SK-N-SH (cell line): ENCODE measurements at regions not wholly inside any gene's neighbourhood (a gene's known extent, or its start where the extent isn't known, plus 50 kb on each side); places are given as distances from the start of the nearest gene placed in this dataset.

ENCODE experiments used
- CTCF ChIA-PET: fragments of 300-600, 350-600 bp; formaldehyde crosslinking; extraction: SDS; loops from one replicate; lab custom pipeline; 2021; lab: Yijun Ruan, JAX
- POLR2A ChIA-PET: fragments of 350-600 bp; sonication (Branson Sonifier 250); formaldehyde crosslinking; extraction: SDS; loops from one replicate; lab custom pipeline; 2020; ENCODE audit warnings: antibody characterized with exemption, inconsistent platforms; lab: Yijun Ruan, JAX
- DNase-seq: peaks from one replicate; pipeline ENCODE4 v3.0.0; 2012
- H2AFZ ChIP-seq: fragments of 200-600 bp; sonication (generic); 2 replicates; pipeline ENCODE4 v1.8.1; 2016; ENCODE audit warnings: antibody characterized with exemption, mild to moderate bottlenecking, low read depth
- H3F3A ChIP-seq: fragments of 200-600 bp; sonication (generic); replicated peaks from 2 replicates; pipeline ENCODE3; 2016; ENCODE audit warnings: antibody characterized with exemption, mild to moderate bottlenecking; ENCODE audit not compliant: insufficient read depth
- H3K27ac ChIP-seq, 2 experiments: fragments of 200-500 bp in 1 of 2; fragments of 200-600 bp in 1 of 2; sonication (Bioruptor generic) in 1 of 2; sonication (generic), shearing (Covaris generic) in 1 of 2; 2 replicates each; pipeline versions ENCODE4 v1.5.1 to v1.6.1; 2014 to 2016; ENCODE audit warnings: low read depth in 2 of 2, inconsistent platforms in 1 of 2, low read length in 1 of 2, mild to moderate bottlenecking in 1 of 2, mixed read lengths in 1 of 2
- H3K27me3 ChIP-seq: fragments of 200-600 bp; sonication (generic), shearing (Covaris generic); 2 replicates; pipeline ENCODE4 v1.6.1; 2016; ENCODE audit warnings: mixed run types; ENCODE audit not compliant: insufficient read depth
- H3K36me3 ChIP-seq, 2 experiments: fragments of 200-500 bp in 1 of 2; fragments of 200-600 bp in 1 of 2; sonication (Bioruptor generic) in 1 of 2; sonication (generic) in 1 of 2; replicated peaks in 1 of 2; 2 replicates each; pipeline versions ENCODE3 to v1.5.1; 2014 to 2016; ENCODE audit warnings: low read length in 1 of 2, mild to moderate bottlenecking in 1 of 2; ENCODE audit not compliant: insufficient read depth in 2 of 2, control insufficient read depth in 1 of 2
- H3K4me1 ChIP-seq, 2 experiments: fragments of 200-500 bp in 1 of 2; fragments of 200-600 bp in 1 of 2; sonication (Bioruptor generic) in 1 of 2; sonication (generic), shearing (Covaris generic) in 1 of 2; 2 replicates each; pipeline versions ENCODE4 v1.5.1 to v1.6.1; 2014 to 2016; ENCODE audit warnings: low read depth in 1 of 2, low read length in 1 of 2, mixed run types in 1 of 2; ENCODE audit not compliant: insufficient read depth in 2 of 2, control insufficient read depth in 1 of 2
- H3K4me2 ChIP-seq: fragments of 200-600 bp; sonication (generic), shearing (Covaris generic); 2 replicates; pipeline ENCODE4 v1.6.1; 2017; ENCODE audit warnings: mixed run types
- H3K4me3 ChIP-seq, 2 experiments: fragments of 200-500 bp in 1 of 2; fragments of 200-600 bp in 1 of 2; sonication (Bioruptor generic) in 1 of 2; sonication (generic), shearing (Covaris generic) in 1 of 2; 2 replicates each; pipeline versions ENCODE4 v1.5.1 to v1.8.1; 2014 to 2016; ENCODE audit warnings: low read depth in 2 of 2, inconsistent platforms in 1 of 2, low read length in 1 of 2, mild to moderate bottlenecking in 1 of 2, mixed read lengths in 1 of 2, moderate library complexity in 1 of 2
- H3K79me2 ChIP-seq: fragments of 200-600 bp; sonication (generic); 2 replicates; pipeline ENCODE4 v1.8.1; 2017; ENCODE audit warnings: mild to moderate bottlenecking; ENCODE audit not compliant: insufficient read depth
- H3K9ac ChIP-seq: fragments of 200-600 bp; sonication (generic); 2 replicates; pipeline ENCODE4 v1.6.1; 2017; ENCODE audit warnings: mixed run types
- H3K9me2 ChIP-seq: fragments of 200-600 bp; sonication (generic); 2 replicates; pipeline ENCODE4 v1.6.1; 2017; ENCODE audit warnings: mixed run types
- H3K9me3 ChIP-seq: fragments of 200-600 bp; sonication (generic); 2 replicates; pipeline ENCODE4 v1.6.1; 2017; ENCODE audit warnings: mixed run types, mild to moderate bottlenecking, moderate library complexity
- H4K20me1 ChIP-seq: fragments of 200-600 bp; sonication (generic); 2 replicates; pipeline ENCODE4 v1.6.1; 2017; ENCODE audit warnings: mild to moderate bottlenecking, mixed run types; ENCODE audit not compliant: insufficient read depth
- CHD2 ChIP-seq: fragments of 150-350 bp; IDR thresholded peaks from 2 replicates; pipeline ENCODE4 v1.6.1; 2018; ENCODE audit warnings: low read length; ENCODE audit not compliant: partially characterized antibody
- CTCF ChIP-seq: fragments of 200-600 bp; sonication (generic); IDR thresholded peaks from 2 replicates; pipeline ENCODE4 v1.6.1; 2017; ENCODE audit warnings: antibody characterized with exemption, mild to moderate bottlenecking, moderate library complexity
- EP300 ChIP-seq, 2 experiments: IDR thresholded peaks; 2 replicates each; pipeline versions ENCODE4 v1.4.0 to v1.6.1; 2012; ENCODE audit warnings: borderline replicate concordance in 1 of 2, low read depth in 1 of 2, low read length in 1 of 2
- FOSL2 ChIP-seq: IDR thresholded peaks from 2 replicates; pipeline ENCODE4 v1.4.0; 2012; ENCODE audit warnings: low read depth, mild to moderate bottlenecking, moderate library complexity, borderline replicate concordance
- MEF2A ChIP-seq: IDR thresholded peaks from 2 replicates; pipeline ENCODE4 v1.4.0; 2012; ENCODE audit warnings: low read depth, borderline replicate concordance
- NFIC ChIP-seq: IDR thresholded peaks from 2 replicates; pipeline ENCODE4 v1.4.0; 2012; ENCODE audit warnings: borderline replicate concordance
- PBX3 ChIP-seq: IDR thresholded peaks from 2 replicates; pipeline ENCODE4; 2012
- REST ChIP-seq: IDR thresholded peaks from 2 replicates; pipeline ENCODE4 v1.6.1; 2012; ENCODE audit warnings: mild to moderate bottlenecking, low read depth, low read length, moderate library complexity
- SIN3A ChIP-seq: IDR thresholded peaks from 2 replicates; pipeline ENCODE4 v1.6.1; 2012; ENCODE audit warnings: low read depth, mild to moderate bottlenecking, low read length, moderate library complexity, borderline replicate concordance
- ZBTB33 ChIP-seq: IDR thresholded peaks from 2 replicates; pipeline ENCODE4 v1.4.0; 2012; ENCODE audit warnings: low read depth, borderline replicate concordance
- whole genome bisulfite sequencing: methylation state at CpG from one replicate; pipeline ENCODE4 v1.1.6; 2017; ENCODE audit warnings: low lambda C conversion rate; 5-methylcytosine and 5-hydroxymethylcytosine counted together

- TF ChIP-seq CTCF (no peak), CHD2 (no peak), MEF2A (no peak)
- TF ChIP-seq, all 33 proteins: peak for 0
These were observed 76.6 kb upstream of the VAV3 start (continued) for GRCh38 chr1:108041360-108042142.

GRCh38 chr1:108038653-108039236 is 73.8 kb upstream of the VAV3 start:
- no peak overlapping the region for H2AFZ ChIP-seq
- H3K27me3 ChIP-seq: no peaks in the 10 kb centered on the region
- no peak overlapping the region for H3K4me3 ChIP-seq
- no peak for DNase-seq
- H3K36me3 ChIP-seq: no peaks in the 10 kb centered on the region
- TF ChIP-seq PBX3 (no peak), ZBTB33 (no peak), REST (no peak), EP300 (IDR thresholded peaks at IDR 0.05; ENCODE audit: borderline replicate concordance in 1 of 2, low read depth in 1 of 2, low read length in 1 of 2) (no peak), NFIC (no peak), FOSL2 (no peak), CHD2 (no peak), SIN3A (no peak)
- H3F3A ChIP-seq: no peaks in the 10 kb centered on the region
- CTCF ChIA-PET: interaction anchor here (1.2 kb wide), 1 partner anchor 32 kb away, joined by 4 read pairs; no protein-coding TSS in a partner anchor
- no peak overlapping the region for H3K9ac ChIP-seq
- no peaks in the 10 kb centered on the region for H3K79me2 ChIP-seq
- H3K4me2 ChIP-seq: no peak overlapping the region
- H3K9me2 ChIP-seq: no peaks in the 10 kb centered on the region
- H3K9me3 ChIP-seq: no peaks in the 10 kb centered on the region
- no peaks in the 10 kb centered on the region for H4K20me1 ChIP-seq
- H3K4me1 ChIP-seq: no peaks in the 10 kb centered on the region; a peak in 1 of 4 replicates
- POLR2A ChIA-PET: no interaction called here
- 72% methylated on average over 8 of the region's 8 CpGs for WGBS
- H3K27ac ChIP-seq: no peak overlapping the region
